ES-I3 (cell line): ENCODE measurements at regions not wholly inside any gene's neighbourhood (a gene's known extent, or its start where the extent isn't known, plus 50 kb on each side); places are given as distances from the start of the nearest gene placed in this dataset.

ENCODE experiments used
- H3K36me3 ChIP-seq: 2 replicates; pipeline ENCODE4 v1.6.1; 2013; ENCODE audit warnings: mild to moderate bottlenecking, low read length, control low read depth, moderate library complexity; ENCODE audit not compliant: insufficient read depth
- H3K4me1 ChIP-seq: 2 replicates; pipeline ENCODE4 v1.6.1; 2013; ENCODE audit warnings: mild to moderate bottlenecking, control low read depth, low read length; ENCODE audit not compliant: insufficient read depth
- H3K9ac ChIP-seq: 2 replicates; pipeline ENCODE4 v1.6.1; 2013; ENCODE audit warnings: low read depth, mild to moderate bottlenecking, low read length, moderate library complexity
- H3K9me3 ChIP-seq: 2 replicates; pipeline ENCODE4 v1.6.1; 2013; ENCODE audit warnings: mild to moderate bottlenecking, low read length, moderate library complexity; ENCODE audit not compliant: control insufficient read depth, insufficient read depth

DNA sequence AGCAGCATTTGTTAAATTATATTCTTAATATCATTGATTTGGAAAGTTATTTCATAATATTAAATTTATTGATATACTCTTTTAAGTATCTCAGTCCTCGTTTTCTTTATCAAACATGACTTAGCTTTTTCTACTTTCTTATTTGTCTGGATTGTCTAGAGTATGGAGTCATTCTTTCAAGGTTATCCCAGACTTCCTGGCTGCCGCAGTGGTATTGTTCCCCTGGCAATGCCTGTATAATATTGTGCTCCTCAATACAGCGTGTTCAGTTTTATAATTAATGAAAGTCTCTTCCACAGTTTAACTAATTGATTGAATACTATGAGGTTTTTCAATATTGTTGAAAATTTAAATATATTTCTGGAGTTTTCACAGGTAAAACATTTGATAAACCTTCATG is 310.9 kb downstream of the ANKRD50 start:
- H3K9ac ChIP-seq = no peak overlapping the region
- no peaks in the 10 kb centered on the region; the same call in 1 of the 2 replicates for H3K9me3 ChIP-seq
- no peaks in the 10 kb centered on the region for H3K4me1 ChIP-seq
- H3K36me3 ChIP-seq = no peaks in the 10 kb centered on the region

DNA sequence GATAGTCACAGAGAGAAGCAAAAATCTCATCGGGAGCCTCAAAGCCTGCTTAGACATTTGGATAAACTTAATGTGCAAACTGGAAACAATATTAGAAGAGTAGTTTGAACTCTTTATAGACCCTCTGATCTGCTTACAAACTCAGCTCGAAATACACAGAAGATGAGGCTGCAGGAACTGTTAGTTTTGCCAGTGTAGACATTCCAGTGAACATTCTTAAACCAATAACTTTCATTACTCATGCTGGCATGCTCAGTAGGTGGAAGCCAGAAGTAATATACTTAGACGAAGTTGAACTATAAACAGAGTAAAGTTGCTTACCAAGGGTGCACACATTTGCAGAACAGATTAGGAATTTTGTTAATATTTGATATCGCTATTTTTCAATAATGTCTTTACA is 303.5 kb downstream of the ANKRD50 start:
- no peaks in the 10 kb centered on the region for H3K4me1 ChIP-seq
- no peaks in the 10 kb centered on the region for H3K9me3 ChIP-seq
- H3K9ac ChIP-seq = no peak overlapping the region
- H3K36me3 ChIP-seq = no peaks in the 10 kb centered on the region

GRCh38 chr4:124414276-124415040 is 298.1 kb downstream of the ANKRD50 start:
- Histone ChIP-seq H3K9ac (no peak overlapping the region), H3K4me1 (no peaks in the 10 kb centered on the region), H3K36me3 (no peaks in the 10 kb centered on the region), H3K9me3 (no peaks in the 10 kb centered on the region)

DNA sequence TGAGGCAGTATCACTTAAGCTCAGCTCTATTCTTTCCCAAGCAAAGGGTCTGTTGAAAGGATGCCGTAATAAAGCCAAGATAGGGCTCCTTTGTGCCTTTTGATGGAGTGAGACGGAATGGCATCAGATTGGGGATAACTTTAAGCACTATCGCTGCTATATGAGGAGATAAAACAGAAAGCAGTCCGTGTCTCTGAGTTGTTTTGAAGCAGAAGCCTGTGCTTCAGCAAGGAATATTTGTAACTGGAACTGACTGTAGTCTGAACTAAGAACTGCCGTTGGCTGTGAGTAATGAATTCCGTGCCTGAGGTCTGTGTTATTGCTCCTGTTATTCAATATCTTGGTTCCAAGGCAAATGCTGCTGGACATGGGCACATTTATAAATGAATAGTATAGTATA is 297.4 kb downstream of the ANKRD50 start:
- Histone ChIP-seq H3K9ac (no peak overlapping the region), H3K4me1 (no peaks in the 10 kb centered on the region), H3K36me3 (no peaks in the 10 kb centered on the region), H3K9me3 (no peaks in the 10 kb centered on the region)

- Histone ChIP-seq H3K9me3 (no peaks in the 10 kb centered on the region), H3K4me1 (no peaks in the 10 kb centered on the region), H3K36me3 (no peaks in the 10 kb centered on the region), H3K9ac (no peak overlapping the region)
Measured at GRCh38 chr4:124417371-124417770, 295.2 kb downstream of the ANKRD50 start.

GRCh38 chr4:124420166-124420695 is 292.3 kb downstream of the ANKRD50 start:
- Histone ChIP-seq H3K4me1 (0 out of 2 replicates have a peak, but pooled peaks cover 4% of the 10 kb centered on the region), H3K36me3 (no peaks in the 10 kb centered on the region), H3K9me3 (no peaks in the 10 kb centered on the region), H3K9ac (no peak overlapping the region)

DNA sequence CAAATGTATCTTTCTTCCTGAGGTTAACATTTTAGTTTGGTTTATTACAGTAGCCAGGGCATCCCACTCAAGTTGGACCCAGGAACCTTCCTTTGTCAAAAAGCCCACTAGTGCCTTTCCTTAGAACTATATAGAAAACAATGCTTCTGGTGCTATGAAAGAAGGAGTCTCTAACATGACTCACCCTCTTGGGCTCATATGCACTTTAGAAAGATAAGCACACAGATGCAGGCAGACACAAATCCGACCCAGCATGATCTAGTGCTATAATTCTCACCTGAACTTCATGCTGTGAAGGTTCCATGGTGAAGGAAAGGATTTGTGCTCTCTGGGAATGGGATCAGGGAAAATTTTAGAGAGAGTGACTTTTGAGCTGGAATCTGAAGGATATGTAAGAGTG is 289.4 kb downstream of the ANKRD50 start:
- 0 out of 2 replicates have a peak, but pooled peaks cover 4% of the 10 kb centered on the region for H3K4me1 ChIP-seq
- H3K36me3 ChIP-seq = no peaks in the 10 kb centered on the region
- H3K9ac ChIP-seq = no peak overlapping the region
- H3K9me3 ChIP-seq = no peaks in the 10 kb centered on the region

- H3K9ac ChIP-seq = no peak overlapping the region
- 0 out of 2 replicates have a peak, but pooled peaks cover 4% of the 10 kb centered on the region for H3K4me1 ChIP-seq
- no peaks in the 10 kb centered on the region for H3K36me3 ChIP-seq
- H3K9me3 ChIP-seq = no peaks in the 10 kb centered on the region
Measured at GRCh38 chr4:124426279-124426678, 286.3 kb downstream of the ANKRD50 start.

- H3K9me3 ChIP-seq = no peaks in the 10 kb centered on the region
- no peak overlapping the region for H3K9ac ChIP-seq
- no peaks in the 10 kb centered on the region for H3K36me3 ChIP-seq
- 0 out of 2 replicates have a peak, but pooled peaks cover 4% of the 10 kb centered on the region for H3K4me1 ChIP-seq
Measured at GRCh38 chr4:124427095-124427767, 285.3 kb downstream of the ANKRD50 start.

- H3K9me3 ChIP-seq = no peaks in the 10 kb centered on the region
- no peaks in the 10 kb centered on the region for H3K36me3 ChIP-seq
- no peaks in the 10 kb centered on the region for H3K4me1 ChIP-seq
- no peak overlapping the region for H3K9ac ChIP-seq
Measured at GRCh38 chr4:124428648-124429047, 283.9 kb downstream of the ANKRD50 start.

DNA sequence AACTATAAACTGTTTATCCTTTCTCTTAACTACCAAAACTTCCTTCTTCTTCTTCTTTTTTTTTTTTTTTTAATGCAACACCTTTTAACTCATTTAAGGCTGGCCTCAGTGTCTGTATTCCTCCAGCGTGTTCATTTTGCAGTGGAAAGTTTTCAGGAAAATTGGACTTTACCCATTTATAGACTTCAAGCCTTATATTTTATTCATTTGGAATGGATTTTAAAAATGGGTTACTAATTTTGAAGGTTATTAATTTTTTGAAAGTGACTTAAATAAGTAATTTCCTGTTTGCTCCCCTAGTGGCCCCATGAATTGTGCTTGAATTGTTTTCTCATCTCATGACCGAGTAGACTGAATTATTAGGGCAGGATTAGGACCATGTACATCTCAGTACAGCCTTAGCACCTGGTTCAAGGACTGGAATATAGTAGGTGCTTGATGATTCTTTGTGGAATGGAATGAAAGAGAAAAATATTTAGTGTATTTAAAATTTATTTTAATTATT is 282.7 kb downstream of the ANKRD50 start:
- no peaks in the 10 kb centered on the region for H3K4me1 ChIP-seq
- H3K9ac ChIP-seq = no peak overlapping the region
- no peaks in the 10 kb centered on the region for H3K9me3 ChIP-seq
- H3K36me3 ChIP-seq = no peaks in the 10 kb centered on the region

DNA sequence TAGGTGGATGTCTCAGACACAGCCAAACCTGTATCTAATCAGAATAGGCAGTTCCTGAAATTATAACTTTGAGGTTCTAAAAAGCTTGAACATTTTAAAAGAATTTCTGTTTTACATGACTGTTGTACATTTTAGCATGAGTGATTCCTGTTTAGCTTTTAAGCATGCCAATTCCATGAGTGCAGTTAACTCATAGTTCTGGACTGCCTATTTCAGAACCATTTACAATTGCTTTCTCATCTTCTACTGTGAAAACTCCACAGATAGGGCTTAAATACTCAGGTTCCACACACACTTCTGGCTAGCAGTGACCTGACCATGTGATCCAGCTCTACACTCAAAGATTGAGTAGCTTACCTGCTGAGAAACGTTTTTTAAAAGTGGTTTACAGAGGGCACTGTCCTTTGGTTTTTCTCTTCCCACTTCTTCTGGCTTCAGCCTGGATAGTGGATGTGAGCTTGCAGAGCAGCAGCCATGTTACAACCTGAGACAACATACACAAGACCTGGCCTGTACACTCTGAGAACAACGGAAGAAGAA is 280.8 kb downstream of the ANKRD50 start:
- no peaks in the 10 kb centered on the region for H3K4me1 ChIP-seq
- H3K9ac ChIP-seq = no peak overlapping the region
- no peaks in the 10 kb centered on the region for H3K9me3 ChIP-seq
- no peaks in the 10 kb centered on the region for H3K36me3 ChIP-seq

DNA sequence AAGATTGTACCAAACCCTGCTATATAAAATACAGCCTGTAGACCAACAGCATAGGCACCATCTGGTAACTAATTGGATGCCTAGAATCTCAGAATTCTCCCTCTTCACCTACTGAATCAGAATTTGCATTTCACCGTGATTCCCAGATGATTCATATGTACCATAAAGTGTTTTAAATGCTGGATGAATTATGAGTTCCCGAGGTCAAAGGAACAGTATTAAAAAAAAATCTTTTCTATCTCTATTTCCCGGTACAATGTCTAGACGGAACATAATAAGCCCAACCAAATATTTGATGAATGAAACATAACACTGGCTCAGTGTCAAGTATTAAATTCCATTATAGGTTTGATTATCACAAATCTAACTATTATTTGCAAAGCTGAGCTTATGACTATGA is 280.0 kb downstream of the ANKRD50 start:
- H3K36me3 ChIP-seq = no peaks in the 10 kb centered on the region
- no peaks in the 10 kb centered on the region for H3K9me3 ChIP-seq
- no peak overlapping the region for H3K9ac ChIP-seq
- no peaks in the 10 kb centered on the region for H3K4me1 ChIP-seq

- Histone ChIP-seq H3K4me1 (no peaks in the 10 kb centered on the region), H3K9me3 (no peaks in the 10 kb centered on the region), H3K9ac (no peak overlapping the region), H3K36me3 (no peaks in the 10 kb centered on the region)
Measured at GRCh38 chr4:124433044-124433443, 279.5 kb downstream of the ANKRD50 start.
